HK-2 (cell line): ENCODE measurements at regions not wholly inside any gene's neighbourhood (a gene's known extent, or its start where the extent isn't known, plus 50 kb on each side); places are given as distances from the start of the nearest gene placed in this dataset.
"Not testable (repeated sequence)": the region's sequence is repeated elsewhere in the genome, so short reads cannot be mapped to it uniquely, and the experiment has no call there.

Experiments
- DNase-seq: peaks from one replicate; pipeline ENCODE4 v3.0.0-alpha.2; 2018; ENCODE audit not compliant: unreplicated experiment

GRCh38 chr10:64573623-64574325, 1052.6 kb downstream of the REEP3 start:
- no peak for DNase-seq

- DNase-seq, result no peak
Observed at GRCh38 chr10:64574371-64574770, 1053.2 kb downstream of the REEP3 start.

GRCh38 chr10:64576497-64576896, 1055.3 kb downstream of the REEP3 start:
- DNase-seq, result no peak

GRCh38 chr10:64578757-64579156, 1057.6 kb downstream of the REEP3 start:
- not testable (repeated sequence) for DNase-seq

GRCh38 chr10:64586934-64587503, 1065.8 kb downstream of the REEP3 start:
- no peak for DNase-seq

- no peak for DNase-seq
Observed at GRCh38 chr10:64594072-64594471, 1072.9 kb downstream of the REEP3 start.

- no peak for DNase-seq
Observed at GRCh38 chr10:64598600-64598999, 1077.4 kb downstream of the REEP3 start.

- DNase-seq, result no peak
Observed at GRCh38 chr10:64601298-64601697, 1080.1 kb downstream of the REEP3 start.

GRCh38 chr10:64617085-64617484, 1095.9 kb downstream of the REEP3 start:
- DNase-seq, result no peak

- no peak for DNase-seq
Observed at GRCh38 chr10:64619102-64619501, 1097.9 kb downstream of the REEP3 start.

- no peak for DNase-seq
Observed at GRCh38 chr10:64626924-64627323, 1105.7 kb downstream of the REEP3 start.

GRCh38 chr10:64630534-64630933, 1109.3 kb downstream of the REEP3 start:
- DNase-seq, result no peak

- no peak for DNase-seq
Observed at GRCh38 chr10:64635906-64636305, 1114.7 kb downstream of the REEP3 start.

- no peak for DNase-seq
Observed at GRCh38 chr10:64636461-64636860, 1115.3 kb downstream of the REEP3 start.

- DNase-seq, result no peak
Observed at GRCh38 chr10:64637939-64638338, 1116.7 kb downstream of the REEP3 start.

- DNase-seq, result no peak
Observed at GRCh38 chr10:64648915-64649314, 1127.7 kb downstream of the REEP3 start.

GRCh38 chr10:64658528-64658927, 1137.3 kb downstream of the REEP3 start:
- no peak for DNase-seq

GRCh38 chr10:64659311-64659710, 1138.1 kb downstream of the REEP3 start:
- no peak for DNase-seq

GRCh38 chr10:64682043-64682442, 1160.8 kb downstream of the REEP3 start:
- DNase-seq, result peak; percentile 66

GRCh38 chr10:64690194-64690593, 1169.0 kb downstream of the REEP3 start:
- no peak for DNase-seq

GRCh38 chr10:64699244-64699643, 1178.0 kb downstream of the REEP3 start:
- no peak for DNase-seq

GRCh38 chr10:64702086-64702485, 1180.9 kb downstream of the REEP3 start:
- DNase-seq, result not testable (repeated sequence)

- DNase-seq, result no peak
Observed at GRCh38 chr10:64708884-64709681, 1187.9 kb downstream of the REEP3 start.
